Ascending aorta (tissue), 2 donors: ENCODE measurements at regions not wholly inside any gene's neighbourhood (a gene's known extent, or its start where the extent isn't known, plus 50 kb on each side); places are given as distances from the start of the nearest gene placed in this dataset.

Experiments used
- DNase-seq, 2 donors: peaks; one replicate each; pipeline ENCODE4 v3.0.0-alpha.2; 2019; ENCODE audit warnings: low spot score in 2 of 2
- H3K27ac ChIP-seq, 2 donors: fragments of 200-600 bp; sonication (generic); one replicate each; pipeline ENCODE4 v1.5.1; 2016 to 2017; ENCODE audit warnings: mild to moderate bottlenecking in 1 of 2
- H3K27me3 ChIP-seq: fragments of 200-600 bp; sonication (generic); one replicate; pipeline ENCODE4 v1.5.1; 2017
- H3K36me3 ChIP-seq, 2 donors: fragments of 200-600 bp; sonication (generic); one replicate each; pipeline ENCODE4 v1.5.1; 2016
- H3K4me1 ChIP-seq, 2 donors: fragments of 200-600 bp; sonication (generic); one replicate each; pipeline ENCODE4 v1.5.1; 2016 to 2017; ENCODE audit warnings: mild to moderate bottlenecking in 1 of 2
- H3K4me3 ChIP-seq, 2 donors: fragments of 200-600 bp; sonication (generic); one replicate each; pipeline ENCODE4 v1.5.1; 2016 to 2017; ENCODE audit warnings: mild to moderate bottlenecking in 1 of 2
- H3K9me3 ChIP-seq, 2 donors: fragments of 200-600 bp; sonication (generic); one replicate each; pipeline ENCODE4 v1.5.1; 2016
- intact Hi-C: fragments of 100-400 bp; cut with DNase I; formaldehyde crosslinking; loops from one replicate; pipeline ENCODE4 v1.15.1; 2023
- TF ChIP-seq, protein P1 (sequence below), 3 experiments: fragments of 200-600 bp in 2 of 3; fragments of 450-650 bp in 1 of 3; sonication (generic) in 2 of 3; IDR thresholded peaks; one replicate each; pipeline ENCODE4 v1.5.1; 2016 to 2019; ENCODE audit warnings: antibody characterized with exemption in 3 of 3, mild to moderate bottlenecking in 1 of 3, moderate library complexity in 1 of 3

DNA sequence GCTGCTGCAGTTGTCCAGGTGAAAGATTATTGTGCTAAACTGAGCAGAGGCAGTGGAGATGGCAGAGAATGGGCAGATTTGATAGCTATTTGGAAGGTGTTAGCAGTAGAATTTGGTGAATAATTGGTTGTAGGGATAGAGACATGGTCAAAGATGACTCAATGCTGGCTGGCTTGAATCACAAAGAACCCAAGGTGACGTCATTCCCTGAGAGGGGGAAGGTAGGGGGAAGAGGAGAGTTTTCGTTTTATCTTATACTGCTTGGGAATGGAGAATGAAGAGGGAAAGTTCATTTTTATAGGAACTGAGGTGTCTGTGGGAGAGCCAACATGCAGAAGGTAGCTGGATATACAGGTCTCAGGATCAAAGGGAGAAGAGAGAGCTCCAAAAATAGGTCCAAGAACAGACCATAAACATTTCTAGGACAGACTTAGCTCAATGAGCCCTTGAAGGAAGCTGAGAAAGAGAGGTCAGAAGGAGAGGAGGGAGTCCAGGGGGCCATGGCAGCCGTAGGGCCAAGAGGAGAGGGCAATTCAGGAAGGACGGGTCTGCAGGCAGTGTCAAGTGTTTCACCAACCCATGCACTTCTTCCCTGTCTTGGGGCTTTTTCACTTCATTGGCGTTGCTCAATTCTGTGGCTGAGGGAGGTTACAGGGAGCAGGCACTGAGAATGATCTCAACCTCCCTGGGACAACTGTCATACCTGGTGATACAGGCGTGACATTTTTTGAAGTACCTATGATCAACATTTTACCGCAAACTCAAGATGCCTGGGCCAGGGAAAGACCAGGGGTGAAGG lies 281.3 kb downstream of the TDRD15 start:
- H3K27me3 ChIP-seq = no peaks in the 10 kb centered on the region
- no peaks in the 10 kb centered on the region for H3K36me3 ChIP-seq
- no peaks in the 10 kb centered on the region for H3K4me1 ChIP-seq
- no peaks in the 10 kb centered on the region for H3K9me3 ChIP-seq
- no peak for DNase-seq
- H3K4me3 ChIP-seq = no peak overlapping the region
- intact Hi-C loops = no loop called here
- TF ChIP-seq, protein P1, sequence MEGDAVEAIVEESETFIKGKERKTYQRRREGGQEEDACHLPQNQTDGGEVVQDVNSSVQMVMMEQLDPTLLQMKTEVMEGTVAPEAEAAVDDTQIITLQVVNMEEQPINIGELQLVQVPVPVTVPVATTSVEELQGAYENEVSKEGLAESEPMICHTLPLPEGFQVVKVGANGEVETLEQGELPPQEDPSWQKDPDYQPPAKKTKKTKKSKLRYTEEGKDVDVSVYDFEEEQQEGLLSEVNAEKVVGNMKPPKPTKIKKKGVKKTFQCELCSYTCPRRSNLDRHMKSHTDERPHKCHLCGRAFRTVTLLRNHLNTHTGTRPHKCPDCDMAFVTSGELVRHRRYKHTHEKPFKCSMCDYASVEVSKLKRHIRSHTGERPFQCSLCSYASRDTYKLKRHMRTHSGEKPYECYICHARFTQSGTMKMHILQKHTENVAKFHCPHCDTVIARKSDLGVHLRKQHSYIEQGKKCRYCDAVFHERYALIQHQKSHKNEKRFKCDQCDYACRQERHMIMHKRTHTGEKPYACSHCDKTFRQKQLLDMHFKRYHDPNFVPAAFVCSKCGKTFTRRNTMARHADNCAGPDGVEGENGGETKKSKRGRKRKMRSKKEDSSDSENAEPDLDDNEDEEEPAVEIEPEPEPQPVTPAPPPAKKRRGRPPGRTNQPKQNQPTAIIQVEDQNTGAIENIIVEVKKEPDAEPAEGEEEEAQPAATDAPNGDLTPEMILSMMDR (IDR thresholded peaks at IDR 0.05) = no peak
- no peak overlapping the region for H3K27ac ChIP-seq

DNA sequence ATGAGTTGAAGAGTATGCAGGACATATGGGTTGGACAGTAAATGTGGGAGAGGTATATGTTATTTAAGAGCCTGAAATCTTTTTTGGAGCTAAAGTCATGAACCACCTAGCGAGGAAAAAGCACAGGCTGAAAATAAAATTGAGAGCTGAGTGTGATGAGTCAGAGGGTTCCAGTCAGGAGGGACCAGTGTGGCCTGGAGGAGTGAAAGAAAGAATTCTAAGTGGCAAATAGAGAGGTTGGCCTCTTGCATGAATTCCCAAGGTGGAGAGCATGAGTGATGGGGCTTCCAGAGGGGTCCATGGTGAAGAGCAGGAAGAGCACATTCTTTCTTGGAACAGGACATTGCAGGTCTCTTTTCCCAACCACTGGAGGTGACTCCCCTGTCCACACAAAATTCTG lies 282.6 kb downstream of the TDRD15 start:
- TF ChIP-seq, protein P1 (IDR thresholded peaks at IDR 0.05) = no peak
- Histone ChIP-seq H3K4me3 (no peak overlapping the region), H3K36me3 (no peaks in the 10 kb centered on the region), H3K27ac (no peak overlapping the region), H3K4me1 (no peaks in the 10 kb centered on the region), H3K27me3 (no peaks in the 10 kb centered on the region), H3K9me3 (no peaks in the 10 kb centered on the region)
- intact Hi-C loops = no loop called here
- no peak for DNase-seq

DNA sequence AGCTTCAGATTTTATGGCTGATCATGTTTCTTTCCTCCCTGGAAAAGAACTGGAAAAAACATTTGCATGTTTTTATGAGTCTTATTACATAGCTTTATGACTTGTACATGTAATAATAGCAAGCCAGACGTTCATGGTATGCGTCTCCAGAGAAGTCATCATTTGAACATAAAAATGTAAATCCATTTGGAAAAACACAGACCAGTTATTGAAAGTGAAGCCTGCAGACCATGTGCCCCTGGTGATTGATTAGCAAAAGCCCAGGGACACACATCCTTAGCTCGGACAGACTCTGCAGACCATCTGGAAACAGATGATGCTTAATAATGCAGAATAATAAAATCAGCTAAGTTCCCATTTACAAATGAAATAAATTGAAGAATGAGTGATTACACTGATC lies 283.1 kb downstream of the TDRD15 start:
- Histone ChIP-seq H3K4me1 (no peaks in the 10 kb centered on the region), H3K27ac (no peak overlapping the region), H3K9me3 (no peaks in the 10 kb centered on the region), H3K4me3 (no peak overlapping the region), H3K27me3 (no peaks in the 10 kb centered on the region), H3K36me3 (no peaks in the 10 kb centered on the region)
- TF ChIP-seq, protein P1 (IDR thresholded peaks at IDR 0.05) = no peak
- intact Hi-C loops = no loop called here
- DNase-seq = no peak

DNA sequence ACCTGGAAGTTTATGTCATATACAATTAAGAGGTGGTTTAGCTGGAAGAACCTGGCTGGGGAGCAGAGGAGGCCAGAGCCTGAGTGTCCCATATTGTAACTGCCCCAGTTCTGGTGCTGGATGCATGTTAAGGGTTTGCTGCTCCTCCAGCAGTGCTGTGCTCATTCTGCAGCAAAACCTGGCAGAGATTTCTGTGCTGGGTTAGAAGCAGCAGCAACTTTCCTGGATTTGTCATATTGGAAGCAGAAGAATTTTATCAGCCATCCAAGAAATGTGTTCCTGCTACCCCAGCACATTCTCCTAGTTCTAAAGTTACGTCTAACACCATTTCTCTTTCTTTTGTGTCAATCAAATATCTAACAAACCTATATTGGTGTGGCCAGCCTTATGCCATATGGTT lies 284.1 kb downstream of the TDRD15 start:
- no peak overlapping the region for H3K27ac ChIP-seq
- H3K4me1 ChIP-seq = no peaks in the 10 kb centered on the region
- no peak overlapping the region for H3K4me3 ChIP-seq
- TF ChIP-seq, protein P1 (IDR thresholded peaks at IDR 0.05) = no peak
- no peaks in the 10 kb centered on the region for H3K9me3 ChIP-seq
- no peaks in the 10 kb centered on the region for H3K36me3 ChIP-seq
- DNase-seq = no peak
- H3K27me3 ChIP-seq = no peaks in the 10 kb centered on the region
- intact Hi-C loops = no loop called here

DNA sequence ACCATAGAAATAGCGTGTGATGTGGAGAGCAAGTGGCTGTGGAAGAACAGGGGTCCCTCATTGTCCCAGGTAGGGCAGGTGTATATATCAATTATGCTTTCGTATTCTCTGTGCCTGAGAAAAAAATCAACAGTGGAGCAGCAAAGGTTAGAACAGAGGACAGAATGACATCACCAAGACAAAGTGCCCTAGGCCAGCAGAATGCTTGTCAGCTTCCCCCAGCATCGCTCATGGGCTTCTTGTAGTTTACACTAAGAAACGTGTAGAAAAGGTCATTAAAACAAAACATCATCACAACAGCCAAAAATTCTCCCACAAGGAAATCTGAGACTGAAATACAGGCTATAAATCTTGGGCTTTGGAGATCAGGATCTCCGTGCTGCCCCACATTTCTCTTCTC lies 288.0 kb downstream of the TDRD15 start:
- H3K36me3 ChIP-seq = no peaks in the 10 kb centered on the region
- TF ChIP-seq, protein P1 (IDR thresholded peaks at IDR 0.05) = no peak
- H3K9me3 ChIP-seq = no peaks in the 10 kb centered on the region
- no peak overlapping the region for H3K27ac ChIP-seq
- no peak for DNase-seq
- no peaks in the 10 kb centered on the region for H3K27me3 ChIP-seq
- no peaks in the 10 kb centered on the region for H3K4me1 ChIP-seq
- intact Hi-C loops = no loop called here
- no peak overlapping the region for H3K4me3 ChIP-seq
